KMS-11 (cell line): ENCODE measurements at regions not wholly inside any gene's neighbourhood (a gene's known extent, or its start where the extent isn't known, plus 50 kb on each side); places are given as distances from the start of the nearest gene placed in this dataset.

ENCODE experiments used
- H2AFZ ChIP-seq: fragments of 200-600 bp; sonication (generic); 2 replicates; pipeline ENCODE4 v1.6.1; 2016; ENCODE audit warnings: antibody characterized with exemption, mixed run types, low read depth
- H3K27ac ChIP-seq: fragments of 200-600 bp; sonication (generic); 2 replicates; pipeline ENCODE4 v1.6.1; 2016; ENCODE audit warnings: mild to moderate bottlenecking, mixed run types
- H3K27me3 ChIP-seq: fragments of 200-600 bp; sonication (generic); 2 replicates; pipeline ENCODE4 v1.6.1; 2017; ENCODE audit warnings: mild to moderate bottlenecking, low read depth, mixed run types, moderate library complexity; ENCODE audit not compliant: insufficient read depth
- H3K36me3 ChIP-seq: fragments of 200-600 bp; sonication (generic); 2 replicates; pipeline ENCODE4 v1.6.1; 2017; ENCODE audit warnings: mild to moderate bottlenecking, mixed run types; ENCODE audit not compliant: insufficient read depth
- H3K4me1 ChIP-seq: fragments of 200-600 bp; sonication (generic); 2 replicates; pipeline ENCODE4 v1.6.1; 2016; ENCODE audit warnings: mild to moderate bottlenecking, low read depth, mixed run types; ENCODE audit not compliant: poor library complexity, severe bottlenecking
- H3K4me2 ChIP-seq: fragments of 200-600 bp; sonication (generic); 2 replicates; pipeline ENCODE4 v1.7.0; 2016; ENCODE audit warnings: mild to moderate bottlenecking, mixed run types
- H3K4me3 ChIP-seq: fragments of 200-600 bp; sonication (generic); IDR thresholded peaks from 2 replicates; pipeline ENCODE4 v1.6.1; 2017; ENCODE audit warnings: low read depth, low read length, mixed read lengths; ENCODE audit not compliant: insufficient read depth
- H3K79me2 ChIP-seq: fragments of 200-600 bp; sonication (generic); 2 replicates; pipeline ENCODE4 v1.6.1; 2016; ENCODE audit warnings: low read depth, mixed run types; ENCODE audit not compliant: insufficient read depth
- H3K9ac ChIP-seq: fragments of 200-600 bp; sonication (generic); 2 replicates; pipeline ENCODE4 v1.6.1; 2016; ENCODE audit warnings: mild to moderate bottlenecking, mixed run types
- H4K20me1 ChIP-seq: fragments of 200-600 bp; sonication (generic); 2 replicates; pipeline ENCODE4 v1.6.1; 2016; ENCODE audit warnings: mild to moderate bottlenecking, mixed run types; ENCODE audit not compliant: insufficient read depth
- TF ChIP-seq, protein P1 (sequence below): fragments of 200-600 bp; sonication (generic); conservative IDR thresholded peaks from 2 replicates; pipeline ENCODE4 v1.6.1; 2017; ENCODE audit warnings: low read depth, mild to moderate bottlenecking, antibody characterized with exemption, low read length, moderate library complexity, mixed read lengths

DNA sequence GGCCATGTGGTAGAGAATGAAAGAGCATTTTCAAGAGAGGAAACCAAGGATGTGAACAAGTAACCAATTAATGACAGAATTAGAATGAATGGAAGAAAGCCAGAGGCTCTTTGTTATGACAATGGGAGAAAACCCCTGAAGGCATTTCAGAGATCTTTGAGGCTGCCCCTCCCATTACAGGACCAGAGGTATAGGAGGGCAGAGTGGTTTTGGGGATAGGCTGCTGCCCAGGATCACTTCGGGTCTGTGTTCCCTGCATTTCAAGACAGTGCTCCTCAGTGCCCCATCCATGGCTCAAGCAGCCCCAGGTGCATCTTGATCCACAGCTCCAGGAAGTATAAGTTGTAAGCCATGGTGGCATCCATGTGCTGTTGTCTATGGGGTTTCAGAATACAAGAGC lies 124.0 kb upstream of the HPF1 start:
- H3K27ac ChIP-seq = no peak overlapping the region
- H3K4me3 ChIP-seq = no peak overlapping the region
- H3K27me3 ChIP-seq = no peaks in the 10 kb centered on the region
- no peaks in the 10 kb centered on the region for H3K79me2 ChIP-seq
- H3K9ac ChIP-seq = no peak overlapping the region
- no peak overlapping the region for H3K4me2 ChIP-seq
- H2AFZ ChIP-seq = no peak overlapping the region
- TF ChIP-seq, protein P1, sequence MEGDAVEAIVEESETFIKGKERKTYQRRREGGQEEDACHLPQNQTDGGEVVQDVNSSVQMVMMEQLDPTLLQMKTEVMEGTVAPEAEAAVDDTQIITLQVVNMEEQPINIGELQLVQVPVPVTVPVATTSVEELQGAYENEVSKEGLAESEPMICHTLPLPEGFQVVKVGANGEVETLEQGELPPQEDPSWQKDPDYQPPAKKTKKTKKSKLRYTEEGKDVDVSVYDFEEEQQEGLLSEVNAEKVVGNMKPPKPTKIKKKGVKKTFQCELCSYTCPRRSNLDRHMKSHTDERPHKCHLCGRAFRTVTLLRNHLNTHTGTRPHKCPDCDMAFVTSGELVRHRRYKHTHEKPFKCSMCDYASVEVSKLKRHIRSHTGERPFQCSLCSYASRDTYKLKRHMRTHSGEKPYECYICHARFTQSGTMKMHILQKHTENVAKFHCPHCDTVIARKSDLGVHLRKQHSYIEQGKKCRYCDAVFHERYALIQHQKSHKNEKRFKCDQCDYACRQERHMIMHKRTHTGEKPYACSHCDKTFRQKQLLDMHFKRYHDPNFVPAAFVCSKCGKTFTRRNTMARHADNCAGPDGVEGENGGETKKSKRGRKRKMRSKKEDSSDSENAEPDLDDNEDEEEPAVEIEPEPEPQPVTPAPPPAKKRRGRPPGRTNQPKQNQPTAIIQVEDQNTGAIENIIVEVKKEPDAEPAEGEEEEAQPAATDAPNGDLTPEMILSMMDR = no peak
- H3K36me3 ChIP-seq = no peaks in the 10 kb centered on the region
- H3K4me1 ChIP-seq = no peaks in the 10 kb centered on the region
- H4K20me1 ChIP-seq = no peaks in the 10 kb centered on the region

DNA sequence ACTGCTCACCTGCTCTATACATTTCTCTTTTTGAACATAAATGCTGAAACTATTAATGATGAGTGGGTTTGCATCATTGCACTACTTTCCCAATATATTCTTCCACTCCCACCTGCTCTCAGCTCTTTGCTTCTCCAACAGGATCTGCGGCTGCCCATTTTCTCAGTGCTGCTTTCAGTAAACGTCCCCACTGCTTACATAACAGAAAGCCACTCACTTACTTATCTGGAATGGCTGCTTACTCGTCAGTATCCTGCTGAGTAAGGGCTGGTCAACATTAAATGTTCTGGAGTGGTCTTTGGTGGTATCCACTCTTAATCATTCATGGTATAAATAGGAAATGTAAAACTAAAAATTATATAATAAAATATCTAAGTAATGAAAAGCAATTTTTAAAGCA lies 112.8 kb upstream of the HPF1 start:
- Histone ChIP-seq H3K4me1 (no peaks in the 10 kb centered on the region), H4K20me1 (no peaks in the 10 kb centered on the region), H3K27me3 (no peaks in the 10 kb centered on the region), H3K9ac (no peak overlapping the region), H3K4me2 (no peak overlapping the region), H3K4me3 (no peak overlapping the region), H3K27ac (no peak overlapping the region), H3K36me3 (no peaks in the 10 kb centered on the region), H2AFZ (no peak overlapping the region), H3K79me2 (no peaks in the 10 kb centered on the region)
- TF ChIP-seq, protein P1 = no peak

DNA sequence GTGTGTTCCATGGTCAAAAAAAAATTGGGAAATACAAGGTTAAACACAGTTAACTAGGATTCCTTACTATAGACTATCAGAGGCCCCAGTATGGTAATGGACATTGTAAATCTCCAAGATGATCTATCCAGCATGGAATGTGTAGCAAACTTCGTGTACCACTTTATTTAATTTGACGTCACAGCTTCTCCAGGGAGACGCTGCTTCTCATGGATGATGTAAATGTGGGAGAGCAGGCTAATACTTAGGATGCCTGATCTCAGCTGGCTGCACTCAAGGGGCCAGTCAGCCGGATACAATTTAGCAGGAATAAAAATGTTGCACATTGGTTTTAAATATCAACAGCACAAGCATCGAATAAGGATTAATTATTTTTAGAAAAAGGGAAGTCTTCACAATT lies 111.7 kb upstream of the HPF1 start:
- H3K4me2 ChIP-seq = no peak overlapping the region
- H3K79me2 ChIP-seq = no peaks in the 10 kb centered on the region
- H3K36me3 ChIP-seq = no peaks in the 10 kb centered on the region
- H2AFZ ChIP-seq = no peak overlapping the region
- TF ChIP-seq, protein P1 = no peak
- H3K27me3 ChIP-seq = no peaks in the 10 kb centered on the region
- no peaks in the 10 kb centered on the region for H4K20me1 ChIP-seq
- no peak overlapping the region for H3K9ac ChIP-seq
- H3K4me3 ChIP-seq = no peak overlapping the region
- no peak overlapping the region for H3K27ac ChIP-seq
- no peaks in the 10 kb centered on the region for H3K4me1 ChIP-seq

DNA sequence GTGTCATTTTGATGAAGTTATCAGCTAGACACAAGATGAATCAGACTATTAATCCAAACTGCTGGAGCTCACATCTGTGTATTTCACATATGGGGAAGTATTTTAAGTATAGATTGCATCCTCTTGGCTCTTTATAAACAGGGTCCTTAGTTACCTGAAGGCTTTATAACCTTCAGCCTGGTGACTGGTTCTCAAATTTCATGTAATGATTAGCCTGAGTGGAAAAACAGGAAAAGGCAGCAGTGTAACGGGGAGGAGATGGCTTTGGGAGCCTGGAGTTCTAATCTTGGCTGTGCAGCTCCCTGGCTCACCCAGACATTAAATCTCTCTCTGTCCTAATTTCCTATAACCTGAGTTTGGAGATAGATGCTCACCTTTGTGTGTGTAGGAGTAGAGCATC lies 103.8 kb upstream of the HPF1 start:
- Histone ChIP-seq H3K79me2 (no peaks in the 10 kb centered on the region), H3K4me2 (no peak overlapping the region), H4K20me1 (no peaks in the 10 kb centered on the region), H3K4me3 (no peak overlapping the region), H3K27me3 (no peaks in the 10 kb centered on the region), H3K27ac (no peak overlapping the region), H2AFZ (no peak overlapping the region), H3K9ac (no peak overlapping the region), H3K4me1 (no peaks in the 10 kb centered on the region), H3K36me3 (no peaks in the 10 kb centered on the region)
- TF ChIP-seq, protein P1 = no peak
